IPS-20b (cell line): ENCODE measurements at regions not wholly inside any gene's neighbourhood (a gene's known extent, or its start where the extent isn't known, plus 50 kb on each side); places are given as distances from the start of the nearest gene placed in this dataset.

Experiments used
- H3K27ac ChIP-seq: one replicate; pipeline ENCODE4 v1.5.1; 2013; ENCODE audit warnings: low read length
- H3K27me3 ChIP-seq: 2 replicates; pipeline ENCODE4 v1.6.1; 2013; ENCODE audit warnings: mild to moderate bottlenecking, low read length, inconsistent platforms; ENCODE audit not compliant: insufficient read depth
- H3K36me3 ChIP-seq: 2 replicates; pipeline ENCODE4 v1.6.1; 2013; ENCODE audit warnings: low read depth, mild to moderate bottlenecking, inconsistent platforms, low read length, moderate library complexity; ENCODE audit not compliant: insufficient read depth
- H3K4me1 ChIP-seq: 2 replicates; pipeline ENCODE4 v1.6.1; 2013; ENCODE audit warnings: mild to moderate bottlenecking, control low read depth, inconsistent platforms, low read length, moderate library complexity; ENCODE audit not compliant: insufficient read depth
- H3K4me3 ChIP-seq: 2 replicates; pipeline ENCODE4 v1.5.1; 2013; ENCODE audit warnings: mild to moderate bottlenecking, low read length, inconsistent platforms
- H3K9ac ChIP-seq: 2 replicates; pipeline ENCODE4 v1.6.1; 2013; ENCODE audit warnings: low read depth, mild to moderate bottlenecking, inconsistent platforms, low read length, moderate library complexity
- H3K9me3 ChIP-seq: 2 replicates; pipeline ENCODE4 v1.6.1; 2013; ENCODE audit warnings: mild to moderate bottlenecking, low read depth, low read length, inconsistent platforms; ENCODE audit not compliant: insufficient read depth

GRCh38 chr7:22879709-22880306 is 57.2 kb upstream of the TOMM7 start:
- no peaks in the 10 kb centered on the region for H3K36me3 ChIP-seq
- H3K4me1 ChIP-seq: no peaks in the 10 kb centered on the region
- no peaks in the 10 kb centered on the region for H3K9me3 ChIP-seq
- no peak overlapping the region for H3K9ac ChIP-seq
- H3K27ac ChIP-seq: no peak overlapping the region
- no peaks in the 10 kb centered on the region for H3K27me3 ChIP-seq
- no peak overlapping the region for H3K4me3 ChIP-seq

DNA sequence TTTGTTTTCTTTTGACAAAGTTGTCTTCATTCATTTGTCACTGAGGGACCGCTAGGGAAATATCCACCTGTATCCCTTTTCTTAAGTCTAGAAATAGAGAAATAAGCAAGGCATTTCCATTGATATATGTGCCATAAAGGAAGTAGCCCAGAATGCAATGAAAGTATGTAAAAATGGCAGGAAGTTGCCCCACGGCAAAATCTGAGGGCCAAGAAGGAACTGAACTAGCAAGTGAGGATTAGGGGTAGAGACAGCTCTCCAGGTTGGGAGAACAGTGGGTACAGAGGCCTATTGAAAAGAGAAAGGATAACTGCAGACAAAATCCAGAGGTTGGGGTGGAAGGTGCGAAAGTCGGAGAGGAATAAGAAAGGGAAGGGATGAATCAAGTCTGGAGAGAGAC is 56.6 kb upstream of the TOMM7 start:
- Histone ChIP-seq H3K4me3 (no peak overlapping the region), H3K9me3 (no peaks in the 10 kb centered on the region), H3K4me1 (no peaks in the 10 kb centered on the region), H3K9ac (no peak overlapping the region), H3K27me3 (no peaks in the 10 kb centered on the region), H3K27ac (no peak overlapping the region), H3K36me3 (no peaks in the 10 kb centered on the region)

- no peak overlapping the region for H3K9ac ChIP-seq
- H3K36me3 ChIP-seq: no peaks in the 10 kb centered on the region
- H3K9me3 ChIP-seq: no peaks in the 10 kb centered on the region
- H3K27ac ChIP-seq: no peak overlapping the region
- H3K4me1 ChIP-seq: no peaks in the 10 kb centered on the region
- no peaks in the 10 kb centered on the region for H3K27me3 ChIP-seq
- no peak overlapping the region for H3K4me3 ChIP-seq
Observed at GRCh38 chr7:22876986-22877729, 54.5 kb upstream of the TOMM7 start.

DNA sequence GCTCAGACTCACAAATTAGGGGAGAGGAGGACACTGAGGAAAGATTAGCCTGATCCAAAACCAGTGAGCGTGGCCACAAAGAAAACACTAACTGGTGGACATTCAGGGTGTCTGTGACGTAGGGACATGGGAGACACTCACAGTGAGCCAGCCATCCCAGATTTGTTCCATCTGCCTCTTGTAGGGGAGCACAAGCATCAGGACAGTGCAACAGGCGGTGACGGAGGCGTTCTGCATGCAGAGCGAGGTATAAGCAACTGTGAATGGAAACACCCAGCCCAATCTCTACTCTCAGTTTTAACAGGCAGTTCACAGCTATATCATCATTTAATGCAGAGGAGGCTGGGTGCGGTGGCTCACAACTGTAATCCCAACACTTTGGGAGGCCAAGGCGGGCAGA is 52.8 kb upstream of the TOMM7 start:
- no peaks in the 10 kb centered on the region for H3K36me3 ChIP-seq
- no peak overlapping the region for H3K9ac ChIP-seq
- H3K27ac ChIP-seq: no peak overlapping the region
- H3K4me1 ChIP-seq: no peaks in the 10 kb centered on the region
- H3K27me3 ChIP-seq: no peaks in the 10 kb centered on the region
- H3K9me3 ChIP-seq: no peaks in the 10 kb centered on the region
- H3K4me3 ChIP-seq: no peak overlapping the region

- H3K27me3 ChIP-seq: no peaks in the 10 kb centered on the region
- H3K27ac ChIP-seq: no peak overlapping the region
- H3K4me3 ChIP-seq: no peak overlapping the region
- no peak overlapping the region for H3K9ac ChIP-seq
- no peaks in the 10 kb centered on the region for H3K4me1 ChIP-seq
- no peaks in the 10 kb centered on the region for H3K36me3 ChIP-seq
- H3K9me3 ChIP-seq: no peaks in the 10 kb centered on the region
Observed at GRCh38 chr7:22874904-22875303, 52.3 kb upstream of the TOMM7 start.
